ENCODE measurements at regions not wholly inside any gene's neighbourhood (a gene's known extent, or its start where the extent isn't known, plus 50 kb on each side); places are given as distances from the start of the nearest gene placed in this dataset.

- DNase-seq (ENCODE audit: low spot score): no peak
- H3K36me3 ChIP-seq (ENCODE audit: low read depth): no peaks in the 10 kb centered on the region
- no peaks in the 10 kb centered on the region for H3K4me1 ChIP-seq (ENCODE audit: insufficient read depth, poor library complexity, severe bottlenecking)
- no peaks in the 10 kb centered on the region for H3K27me3 ChIP-seq (ENCODE audit: insufficient read depth, poor library complexity, severe bottlenecking)
- no peak overlapping the region for H3K4me3 ChIP-seq (ENCODE audit: severe bottlenecking)
- TF ChIP-seq CTCF (IDR thresholded peaks at IDR 0.05; ENCODE audit: poor library complexity, severe bottlenecking): no peak
- ATAC-seq (ENCODE audit: low read depth): no peak
- no peak overlapping the region for H3K27ac ChIP-seq (ENCODE audit: poor library complexity, severe bottlenecking)
- no peaks in the 10 kb centered on the region for H3K9me3 ChIP-seq (ENCODE audit: severe bottlenecking)
Measured at GRCh38 chr3:135834465-135834864, 131.1 kb upstream of the PPP2R3A start.

GRCh38 chr3:135837977-135838631 is 127.4 kb upstream of the PPP2R3A start:
- Histone ChIP-seq H3K36me3 (ENCODE audit: low read depth) (no peaks in the 10 kb centered on the region), H3K9me3 (ENCODE audit: severe bottlenecking) (no peaks in the 10 kb centered on the region), H3K4me1 (ENCODE audit: insufficient read depth, poor library complexity, severe bottlenecking) (no peaks in the 10 kb centered on the region), H3K4me3 (ENCODE audit: severe bottlenecking) (no peak overlapping the region), H3K27ac (ENCODE audit: poor library complexity, severe bottlenecking) (no peak overlapping the region), H3K27me3 (ENCODE audit: insufficient read depth, poor library complexity, severe bottlenecking) (no peaks in the 10 kb centered on the region)
- no peak for ATAC-seq (ENCODE audit: low read depth)
- no peak for TF ChIP-seq CTCF (IDR thresholded peaks at IDR 0.05; ENCODE audit: poor library complexity, severe bottlenecking)
- DNase-seq (ENCODE audit: low spot score): no peak

GRCh38 chr3:135840436-135840835 is 125.1 kb upstream of the PPP2R3A start:
- no peak for TF ChIP-seq CTCF (IDR thresholded peaks at IDR 0.05; ENCODE audit: poor library complexity, severe bottlenecking)
- H3K27ac ChIP-seq (ENCODE audit: poor library complexity, severe bottlenecking): no peak overlapping the region
- no peak for ATAC-seq (ENCODE audit: low read depth)
- H3K4me3 ChIP-seq (ENCODE audit: severe bottlenecking): no peak overlapping the region
- no peaks in the 10 kb centered on the region for H3K36me3 ChIP-seq (ENCODE audit: low read depth)
- no peaks in the 10 kb centered on the region for H3K9me3 ChIP-seq (ENCODE audit: severe bottlenecking)
- no peaks in the 10 kb centered on the region for H3K27me3 ChIP-seq (ENCODE audit: insufficient read depth, poor library complexity, severe bottlenecking)
- DNase-seq (ENCODE audit: low spot score): no peak
- no peaks in the 10 kb centered on the region for H3K4me1 ChIP-seq (ENCODE audit: insufficient read depth, poor library complexity, severe bottlenecking)

DNA sequence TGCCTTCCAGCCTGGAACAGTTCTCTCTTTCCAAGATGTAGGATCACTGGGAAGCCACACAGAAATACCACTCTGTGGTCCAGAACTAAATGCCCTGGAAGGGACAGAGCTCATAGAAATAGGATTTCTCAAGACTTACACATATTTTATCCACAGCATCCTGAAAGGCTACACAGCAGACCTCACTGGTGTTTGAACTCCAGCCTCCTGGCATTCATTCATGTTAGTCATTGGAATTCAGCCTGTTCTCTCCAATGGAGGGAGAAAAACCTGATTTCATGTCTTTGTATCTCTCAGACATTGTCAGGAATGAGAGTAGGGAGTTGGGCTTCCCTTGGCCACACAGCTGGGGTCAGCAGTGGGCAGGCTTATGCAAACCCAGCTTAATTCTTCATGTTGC is 121.1 kb upstream of the PPP2R3A start:
- no peaks in the 10 kb centered on the region for H3K27me3 ChIP-seq (ENCODE audit: insufficient read depth, poor library complexity, severe bottlenecking)
- no peak overlapping the region for H3K4me3 ChIP-seq (ENCODE audit: severe bottlenecking)
- TF ChIP-seq CTCF (IDR thresholded peaks at IDR 0.05; ENCODE audit: poor library complexity, severe bottlenecking): no peak
- no peak overlapping the region for H3K27ac ChIP-seq (ENCODE audit: poor library complexity, severe bottlenecking)
- no peaks in the 10 kb centered on the region for H3K36me3 ChIP-seq (ENCODE audit: low read depth)
- H3K4me1 ChIP-seq (ENCODE audit: insufficient read depth, poor library complexity, severe bottlenecking): no peaks in the 10 kb centered on the region
- DNase-seq (ENCODE audit: low spot score) (no peak), ATAC-seq (ENCODE audit: low read depth) (no peak)
- no peaks in the 10 kb centered on the region for H3K9me3 ChIP-seq (ENCODE audit: severe bottlenecking)

- H3K4me1 ChIP-seq (ENCODE audit: insufficient read depth, poor library complexity, severe bottlenecking): no peaks in the 10 kb centered on the region
- H3K9me3 ChIP-seq (ENCODE audit: severe bottlenecking): no peaks in the 10 kb centered on the region
- H3K27ac ChIP-seq (ENCODE audit: poor library complexity, severe bottlenecking): no peak overlapping the region
- ATAC-seq (ENCODE audit: low read depth) (no peak), DNase-seq (ENCODE audit: low spot score) (no peak)
- no peak for TF ChIP-seq CTCF (IDR thresholded peaks at IDR 0.05; ENCODE audit: poor library complexity, severe bottlenecking)
- no peaks in the 10 kb centered on the region for H3K36me3 ChIP-seq (ENCODE audit: low read depth)
- H3K27me3 ChIP-seq (ENCODE audit: insufficient read depth, poor library complexity, severe bottlenecking): no peaks in the 10 kb centered on the region
- no peak overlapping the region for H3K4me3 ChIP-seq (ENCODE audit: severe bottlenecking)
Measured at GRCh38 chr3:135848051-135848450, 117.5 kb upstream of the PPP2R3A start.

Measured in RWPE2 (cell line).